ENCODE measurements at regions not wholly inside any gene's neighbourhood (a gene's known extent, or its start where the extent isn't known, plus 50 kb on each side); places are given as distances from the start of the nearest gene placed in this dataset.

GRCh38 chr9:86586144-86586494, 231.9 kb upstream of the TUT7 start:
- TF ChIP-seq PAWR (CRISPR knock-in tag; IDR thresholded peaks at IDR 0.05; ENCODE audit: borderline replicate concordance) (no peak), TMF1 (CRISPR knock-in tag; IDR thresholded peaks at IDR 0.05; ENCODE audit: low read depth) (no peak), BCL3 (CRISPR knock-in tag; IDR thresholded peaks at IDR 0.05) (no peak)

Measured in HepG2 (cell line).